ENCODE measurements at regions not wholly inside any gene's neighbourhood (a gene's known extent, or its start where the extent isn't known, plus 50 kb on each side); places are given as distances from the start of the nearest gene placed in this dataset.

GRCh38 chr6:152897807-152898399 is 84.9 kb downstream of the FBXO5 start:
- peak; percentile 90 for TF ChIP-seq CTCF (conservative IDR thresholded peaks at IDR 0.05; ENCODE audit: low read depth, low read length)
- TF ChIP-seq EZH2 (IDR thresholded peaks at IDR 0.05; ENCODE audit: borderline replicate concordance, low read depth, low read length, poor library complexity, severe bottlenecking) = no peak
